MM.1S (cell line): ENCODE measurements at regions not wholly inside any gene's neighbourhood (a gene's known extent, or its start where the extent isn't known, plus 50 kb on each side); places are given as distances from the start of the nearest gene placed in this dataset.

Experiments used
- CTCF ChIP-seq: fragments of 300-600 bp; sonication (generic); IDR thresholded peaks from 2 replicates; pipeline ENCODE4 v1.5.1; 2016; ENCODE audit warnings: antibody characterized with exemption, low read length, mixed read lengths
- EZH2 ChIP-seq: fragments of 300-600 bp; sonication (generic); optimal IDR thresholded peaks from 2 replicates; pipeline ENCODE3; 2017; ENCODE audit warnings: low read depth, mild to moderate bottlenecking, antibody characterized with exemption, low read length, mixed read lengths
- EZH2phosphoT487 ChIP-seq: fragments of 300-600 bp; sonication (generic); IDR thresholded peaks from 2 replicates; pipeline ENCODE4 v1.6.1; 2018; ENCODE audit warnings: antibody characterized with exemption, low read length

GRCh38 chr2:33812707-33813106 is 213.6 kb upstream of the FAM98A start:
- TF ChIP-seq CTCF (no peak), EZH2phosphoT487 (no peak), EZH2 (no peak)
